HEK293T (cell line): ENCODE measurements at regions not wholly inside any gene's neighbourhood (a gene's known extent, or its start where the extent isn't known, plus 50 kb on each side); places are given as distances from the start of the nearest gene placed in this dataset.

ENCODE experiments used
- ARNT ChIP-seq: fragments of 450-650 bp; IDR thresholded peaks from 2 replicates; pipeline ENCODE4 v1.6.1; 2017; ENCODE audit warnings: mild to moderate bottlenecking
- BHLHE40 ChIP-seq: fragments of 450-650 bp; IDR thresholded peaks from 2 replicates; pipeline ENCODE4 v1.6.1; 2016; ENCODE audit warnings: mild to moderate bottlenecking, moderate library complexity, borderline replicate concordance
- CTBP1 ChIP-seq: fragments of 450-650 bp; IDR thresholded peaks from 2 replicates; pipeline ENCODE4 v1.6.1; 2016; ENCODE audit warnings: borderline replicate concordance
- ELF4 ChIP-seq: fragments of 450-650 bp; IDR thresholded peaks from 2 replicates; pipeline ENCODE4 v1.6.1; 2017; ENCODE audit warnings: antibody characterized with exemption
- FOXK2 ChIP-seq: fragments of 450-650 bp; IDR thresholded peaks from 2 replicates; pipeline ENCODE4 v1.6.1; 2016; ENCODE audit warnings: mild to moderate bottlenecking
- FOXM1 ChIP-seq: fragments of 450-650 bp; IDR thresholded peaks from 2 replicates; pipeline ENCODE4 v1.6.1; 2017; ENCODE audit warnings: mild to moderate bottlenecking, borderline replicate concordance
- HDGF ChIP-seq: fragments of 450-650 bp; IDR thresholded peaks from 2 replicates; pipeline ENCODE4 v1.6.1; 2017; ENCODE audit warnings: antibody characterized with exemption, borderline replicate concordance
- LEF1 ChIP-seq: fragments of 450-650 bp; IDR thresholded peaks from 2 replicates; pipeline ENCODE4 v1.6.1; 2017; ENCODE audit warnings: mild to moderate bottlenecking, borderline replicate concordance
- NFRKB ChIP-seq: fragments of 450-650 bp; IDR thresholded peaks from 2 replicates; pipeline ENCODE4 v1.6.1; 2016; ENCODE audit warnings: mild to moderate bottlenecking, moderate library complexity
- SP1 ChIP-seq: fragments of 450-650 bp; IDR thresholded peaks from 2 replicates; pipeline ENCODE4 v1.6.1; 2017
- SUZ12 ChIP-seq: fragments of 450-650 bp; IDR thresholded peaks from 2 replicates; pipeline ENCODE4 v1.6.1; 2016; ENCODE audit warnings: mild to moderate bottlenecking
- TARDBP ChIP-seq: fragments of 450-650 bp; IDR thresholded peaks from 2 replicates; pipeline ENCODE4 v1.6.1; 2016
- ZNF384 ChIP-seq: fragments of 450-650 bp; IDR thresholded peaks from 2 replicates; pipeline ENCODE4 v1.6.1; 2016

DNA sequence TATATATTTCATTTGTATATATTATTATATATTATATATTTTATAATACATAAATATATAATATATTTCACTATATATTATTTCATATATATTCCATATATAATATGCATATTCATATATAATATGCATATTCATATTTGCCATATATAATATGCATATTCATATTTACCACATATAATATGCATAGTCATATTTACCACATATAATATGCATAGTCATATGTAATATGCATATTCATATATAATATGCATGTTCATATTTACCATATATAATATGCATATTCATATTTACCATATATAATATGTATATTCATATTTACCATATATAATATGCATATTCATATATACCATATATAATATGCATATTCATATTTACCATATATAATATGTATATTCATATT is 51.2 kb upstream of the GATA2 start:
- no peak for TF ChIP-seq CTBP1
- no peak for TF ChIP-seq FOXK2
- no peak for TF ChIP-seq SP1
- no peak for TF ChIP-seq NFRKB
- TF ChIP-seq HDGF = no peak
- no peak for TF ChIP-seq ARNT
- TF ChIP-seq FOXM1 = no peak
- no peak for TF ChIP-seq BHLHE40
- no peak for TF ChIP-seq TARDBP
- TF ChIP-seq ZNF384 = no peak
- TF ChIP-seq LEF1 = no peak
- TF ChIP-seq ELF4 = no peak
- TF ChIP-seq SUZ12 = no peak
